ENCODE measurements at regions not wholly inside any gene's neighbourhood (a gene's known extent, or its start where the extent isn't known, plus 50 kb on each side); places are given as distances from the start of the nearest gene placed in this dataset.

DNA sequence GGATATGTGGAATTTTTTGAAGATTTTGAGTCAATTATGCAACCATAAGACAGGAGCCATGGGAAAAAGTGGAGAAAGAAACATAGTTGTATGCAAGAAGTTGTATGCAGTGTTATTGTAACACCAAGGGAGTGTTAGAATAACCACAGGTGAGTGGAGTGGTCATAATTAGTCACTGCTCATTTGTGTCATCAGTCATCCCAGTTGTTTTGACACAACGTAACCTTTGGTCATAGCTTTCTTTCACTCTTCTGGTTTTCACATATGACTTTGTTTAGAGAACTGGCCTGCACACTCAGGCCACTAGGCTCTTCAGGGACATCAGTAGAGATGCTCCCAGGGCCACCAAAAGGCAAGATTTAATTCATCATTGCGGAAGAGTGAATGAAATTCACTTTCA lies 158.7 kb upstream of the HMHB1 start:
- Histone ChIP-seq H3K27ac (ENCODE audit: low read length) (no peak overlapping the region), H3K4me3 (ENCODE audit: low read length) (no peak overlapping the region), H3K9ac (ENCODE audit: low read length) (no peak overlapping the region), H3K4me1 (ENCODE audit: low read length) (peaks cover 8% of the 10 kb centered on the region), H3K36me3 (replicated peaks; ENCODE audit: insufficient read depth, low read length) (no peaks in the 10 kb centered on the region), H3K79me2 (ENCODE audit: low read length) (no peaks in the 10 kb centered on the region), H3K9me2 (replicated peaks; ENCODE audit: insufficient read depth, low read length) (no peaks in the 10 kb centered on the region), H4K20me1 (ENCODE audit: insufficient read depth, low read length) (no peaks in the 10 kb centered on the region), H3K4me2 (ENCODE audit: low read depth, low read length) (no peak overlapping the region), H3K27me3 (replicated peaks; ENCODE audit: insufficient read depth, low read length) (no peaks in the 10 kb centered on the region), H2AFZ (ENCODE audit: low read length) (no peak overlapping the region), H3K9me3 (replicated peaks; ENCODE audit: insufficient read depth, low read length) (no peaks in the 10 kb centered on the region), H3F3A (ENCODE audit: insufficient read depth, low read length) (no peaks in the 10 kb centered on the region)
- DNase-seq = no peak
- TF ChIP-seq, protein P1, sequence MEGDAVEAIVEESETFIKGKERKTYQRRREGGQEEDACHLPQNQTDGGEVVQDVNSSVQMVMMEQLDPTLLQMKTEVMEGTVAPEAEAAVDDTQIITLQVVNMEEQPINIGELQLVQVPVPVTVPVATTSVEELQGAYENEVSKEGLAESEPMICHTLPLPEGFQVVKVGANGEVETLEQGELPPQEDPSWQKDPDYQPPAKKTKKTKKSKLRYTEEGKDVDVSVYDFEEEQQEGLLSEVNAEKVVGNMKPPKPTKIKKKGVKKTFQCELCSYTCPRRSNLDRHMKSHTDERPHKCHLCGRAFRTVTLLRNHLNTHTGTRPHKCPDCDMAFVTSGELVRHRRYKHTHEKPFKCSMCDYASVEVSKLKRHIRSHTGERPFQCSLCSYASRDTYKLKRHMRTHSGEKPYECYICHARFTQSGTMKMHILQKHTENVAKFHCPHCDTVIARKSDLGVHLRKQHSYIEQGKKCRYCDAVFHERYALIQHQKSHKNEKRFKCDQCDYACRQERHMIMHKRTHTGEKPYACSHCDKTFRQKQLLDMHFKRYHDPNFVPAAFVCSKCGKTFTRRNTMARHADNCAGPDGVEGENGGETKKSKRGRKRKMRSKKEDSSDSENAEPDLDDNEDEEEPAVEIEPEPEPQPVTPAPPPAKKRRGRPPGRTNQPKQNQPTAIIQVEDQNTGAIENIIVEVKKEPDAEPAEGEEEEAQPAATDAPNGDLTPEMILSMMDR (IDR thresholded peaks at IDR 0.05; ENCODE audit: low read length) = no peak
- TF ChIP-seq EZH2phosphoT487 (IDR thresholded peaks at IDR 0.05; ENCODE audit: low read length) = no peak
- TF ChIP-seq EZH2 (optimal IDR thresholded peaks at IDR 0.05; ENCODE audit: low read depth, low read length) = no peak

GRCh38 chr5:143652108-143652700 lies 159.8 kb upstream of the HMHB1 start:
- Histone ChIP-seq H3K27ac (ENCODE audit: low read length) (no peak overlapping the region), H3K4me3 (ENCODE audit: low read length) (no peak overlapping the region), H3K4me2 (ENCODE audit: low read depth, low read length) (no peak overlapping the region), H3K27me3 (replicated peaks; ENCODE audit: insufficient read depth, low read length) (no peaks in the 10 kb centered on the region), H3K4me1 (ENCODE audit: low read length) (peaks cover 8% of the 10 kb centered on the region), H3F3A (ENCODE audit: insufficient read depth, low read length) (no peaks in the 10 kb centered on the region), H3K9me3 (replicated peaks; ENCODE audit: insufficient read depth, low read length) (no peaks in the 10 kb centered on the region), H3K9ac (ENCODE audit: low read length) (no peak overlapping the region), H2AFZ (ENCODE audit: low read length) (no peak overlapping the region), H4K20me1 (ENCODE audit: insufficient read depth, low read length) (no peaks in the 10 kb centered on the region), H3K79me2 (ENCODE audit: low read length) (no peaks in the 10 kb centered on the region), H3K9me2 (replicated peaks; ENCODE audit: insufficient read depth, low read length) (no peaks in the 10 kb centered on the region), H3K36me3 (replicated peaks; ENCODE audit: insufficient read depth, low read length) (no peaks in the 10 kb centered on the region)
- no peak for DNase-seq
- no peak for TF ChIP-seq EZH2 (optimal IDR thresholded peaks at IDR 0.05; ENCODE audit: low read depth, low read length)
- no peak for TF ChIP-seq EZH2phosphoT487 (IDR thresholded peaks at IDR 0.05; ENCODE audit: low read length)
- TF ChIP-seq, protein P1 (IDR thresholded peaks at IDR 0.05; ENCODE audit: low read length) = no peak

GRCh38 chr5:143649937-143650621 lies 161.9 kb upstream of the HMHB1 start:
- no peak overlapping the region for H3K4me3 ChIP-seq (ENCODE audit: low read length)
- H3F3A ChIP-seq (ENCODE audit: insufficient read depth, low read length) = peaks cover 8% of the 10 kb centered on the region; the same call in 1 of the 2 replicates
- TF ChIP-seq, protein P1 (IDR thresholded peaks at IDR 0.05; ENCODE audit: low read length) = no peak
- TF ChIP-seq EZH2phosphoT487 (IDR thresholded peaks at IDR 0.05; ENCODE audit: low read length) (no peak), EZH2 (optimal IDR thresholded peaks at IDR 0.05; ENCODE audit: low read depth, low read length) (no peak)
- H3K27me3 ChIP-seq (replicated peaks; ENCODE audit: insufficient read depth, low read length) = no peaks in the 10 kb centered on the region
- no peak overlapping the region for H3K9ac ChIP-seq (ENCODE audit: low read length)
- H3K27ac ChIP-seq (ENCODE audit: low read length) = no peak overlapping the region
- H3K79me2 ChIP-seq (ENCODE audit: low read length) = no peaks in the 10 kb centered on the region
- no peaks in the 10 kb centered on the region for H3K9me2 ChIP-seq (replicated peaks; ENCODE audit: insufficient read depth, low read length)
- no peaks in the 10 kb centered on the region for H3K36me3 ChIP-seq (replicated peaks; ENCODE audit: insufficient read depth, low read length)
- H2AFZ ChIP-seq (ENCODE audit: low read length) = no peak overlapping the region
- no peaks in the 10 kb centered on the region for H3K9me3 ChIP-seq (replicated peaks; ENCODE audit: insufficient read depth, low read length)
- 0 out of 2 replicates have a peak overlapping the region, but pooled peaks have one; percentile 0 for H3K4me2 ChIP-seq (ENCODE audit: low read depth, low read length)
- peak; percentile 31 for DNase-seq
- no peaks in the 10 kb centered on the region for H4K20me1 ChIP-seq (ENCODE audit: insufficient read depth, low read length)
- H3K4me1 ChIP-seq (ENCODE audit: low read length) = peaks cover 25% of the 10 kb centered on the region

Measured in MM.1S (cell line).